Heart right ventricle (tissue), 16 donors: ENCODE measurements at regions not wholly inside any gene's neighbourhood (a gene's known extent, or its start where the extent isn't known, plus 50 kb on each side); places are given as distances from the start of the nearest gene placed in this dataset.

Experiments
- ATAC-seq, 8 donors: fragments of 200-7000 bp; cut with Tn5 transposase; one replicate each; pipeline ENCODE4 v1.9.1; 2020; ENCODE audit warnings: mild to moderate bottlenecking in 8 of 8, moderate library complexity in 8 of 8, moderate number of reproducible peaks in 1 of 8
- DNase-seq, 2 donors: peaks; one replicate each; pipeline ENCODE4 v3.0.0-alpha.2; 2020
- H3K27ac ChIP-seq, 10 donors: fragments of 200-600 bp; sonication (generic) in 2 of 10; one replicate each; pipeline versions ENCODE4 v1.5.0 to v1.8.0; 2020 to 2022; ENCODE audit warnings: mild to moderate bottlenecking in 3 of 10
- H3K27me3 ChIP-seq, 7 donors: fragments of 200-600 bp; one replicate each; pipeline ENCODE4 v1.8.0; 2021 to 2022; ENCODE audit warnings: mild to moderate bottlenecking in 2 of 7
- H3K36me3 ChIP-seq, 9 donors: fragments of 200-600 bp; sonication (generic) in 1 of 9; one replicate each; pipeline versions ENCODE4 v1.5.0 to v1.8.0; 2020 to 2022; ENCODE audit warnings: mild to moderate bottlenecking in 2 of 9
- H3K4me1 ChIP-seq, 9 donors: fragments of 200-600 bp; sonication (generic) in 1 of 9; one replicate each; pipeline versions ENCODE4 v1.5.0 to v1.8.0; 2020 to 2022; ENCODE audit warnings: mild to moderate bottlenecking in 4 of 9
- H3K4me3 ChIP-seq, 10 donors: fragments of 200-600 bp; sonication (generic) in 2 of 10; one replicate each; pipeline versions ENCODE4 v1.5.0 to v1.8.0; 2020 to 2022; ENCODE audit warnings: mild to moderate bottlenecking in 7 of 10, moderate library complexity in 2 of 10
- H3K9me3 ChIP-seq, 11 donors: fragments of 200-600 bp in 10 of 11; sonication (generic) in 2 of 11; one replicate each; pipeline versions ENCODE4 v1.5.0 to v1.8.0; 2013 to 2022; ENCODE audit warnings: mild to moderate bottlenecking in 2 of 11, control low read depth in 1 of 11, moderate library complexity in 1 of 11
- WGBS, 2 donors: extraction: QIAGEN DNeasy Blood & Tissue Kit; methylation state at CpG; one replicate each; pipeline ENCODE4 v1.1.7; 2013; ENCODE audit warnings: inconsistent platforms in 1 of 2; 5-methylcytosine and 5-hydroxymethylcytosine counted together
- intact Hi-C, 10 donors: fragments of 100-400 bp; cut with DNase I; formaldehyde crosslinking; loops; one replicate each; pipeline versions ENCODE4 v1.11.1 to v1.14.2; 2022
- TF ChIP-seq, protein P1 (sequence below), 9 donors: fragments of 200-600 bp; sonication (generic) in 2 of 9; IDR thresholded peaks; one replicate each; pipeline versions ENCODE4 v1.5.0 to v1.8.0; 2021 to 2022; ENCODE audit warnings: antibody characterized with exemption in 9 of 9, mild to moderate bottlenecking in 5 of 9, moderate library complexity in 1 of 9
- donor health status: Arrhythmogenic right ventricular cardiomyopathy.
- donor health status: ischemic (EF 13 %, LVEDD 7.1; RV severe dilation, severe dysfunction).
- donor health status: healthy with polysubstance abuse.
- donor health status: DM: no; HTN: yes; CAD: no.
- donor health status: DM: no; HTN: no; CAD: no.
- donor health status: ischemic (EF 25% LVEDD 6.9; RV normal size, moderate dysfunction).
- donor health status: ischemic (EF 25% LVEDD 5.7; RV mildly dilated, moderate dysfunction).
- donor health status: healthy.
- donor health status: DM: yes; HTN: yes; CAD: no.
- donor health status: Ischemic cardiomyopathy.
- donor health status: ischemic (EF 35%, LVEDD 5.7; RV mildly dilated, moderate dysfunction).
- donor health status: nonischemic (EF 11% LVEDD 7.7; RV severe dilation, severe dysfunction).
- donor health status: DM: yes; HTN: yes; CAD: no.
- donor health status: PGD.
- donor health status: ischemic (EF 29% LVEDD 5.4; RV normal size, mild dysfunction).
- donor health status: nonischemic (EF 23%, LVEDD 6.1; RV moderate dilation, normal function).

DNA sequence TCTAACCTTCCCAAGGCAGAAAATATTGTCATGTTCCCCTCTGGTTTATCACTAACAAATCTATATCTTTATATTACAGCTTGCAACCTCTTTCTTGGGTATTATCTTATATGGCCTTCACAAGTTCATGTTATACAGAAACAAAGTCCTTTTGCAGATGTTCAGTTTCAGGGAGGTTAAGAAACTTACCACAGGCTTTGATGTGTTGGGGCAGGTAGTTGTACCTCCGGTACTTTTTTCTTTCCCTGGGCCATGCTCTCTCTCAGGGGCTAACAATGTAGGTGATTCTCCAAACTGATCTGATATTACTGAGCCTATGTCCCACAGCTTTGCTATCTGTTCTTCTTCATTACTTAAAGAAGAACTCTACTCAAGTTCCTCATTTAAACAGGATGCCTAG lies 548.9 kb upstream of the SYT4 start:
- no peak for ATAC-seq
- H3K27ac ChIP-seq, result no peak overlapping the region
- H3K27me3 ChIP-seq, result no peaks in the 10 kb centered on the region
- H3K4me1 ChIP-seq, result no peaks in the 10 kb centered on the region
- TF ChIP-seq, protein P1, sequence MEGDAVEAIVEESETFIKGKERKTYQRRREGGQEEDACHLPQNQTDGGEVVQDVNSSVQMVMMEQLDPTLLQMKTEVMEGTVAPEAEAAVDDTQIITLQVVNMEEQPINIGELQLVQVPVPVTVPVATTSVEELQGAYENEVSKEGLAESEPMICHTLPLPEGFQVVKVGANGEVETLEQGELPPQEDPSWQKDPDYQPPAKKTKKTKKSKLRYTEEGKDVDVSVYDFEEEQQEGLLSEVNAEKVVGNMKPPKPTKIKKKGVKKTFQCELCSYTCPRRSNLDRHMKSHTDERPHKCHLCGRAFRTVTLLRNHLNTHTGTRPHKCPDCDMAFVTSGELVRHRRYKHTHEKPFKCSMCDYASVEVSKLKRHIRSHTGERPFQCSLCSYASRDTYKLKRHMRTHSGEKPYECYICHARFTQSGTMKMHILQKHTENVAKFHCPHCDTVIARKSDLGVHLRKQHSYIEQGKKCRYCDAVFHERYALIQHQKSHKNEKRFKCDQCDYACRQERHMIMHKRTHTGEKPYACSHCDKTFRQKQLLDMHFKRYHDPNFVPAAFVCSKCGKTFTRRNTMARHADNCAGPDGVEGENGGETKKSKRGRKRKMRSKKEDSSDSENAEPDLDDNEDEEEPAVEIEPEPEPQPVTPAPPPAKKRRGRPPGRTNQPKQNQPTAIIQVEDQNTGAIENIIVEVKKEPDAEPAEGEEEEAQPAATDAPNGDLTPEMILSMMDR (IDR thresholded peaks at IDR 0.05), result no peak
- intact Hi-C loops, result loop anchor here in 1 of 10 donors (10.0 kb wide), 1 partner anchor 61 kb away; no protein-coding TSS in a partner anchor
- WGBS, 2 donors, result 86 to 94% methylated on average over 1 of the region's 1 CpG
- DNase-seq, result no peak
- no peaks in the 10 kb centered on the region for H3K36me3 ChIP-seq
- no peaks in the 10 kb centered on the region for H3K9me3 ChIP-seq
- H3K4me3 ChIP-seq, result no peak overlapping the region

DNA sequence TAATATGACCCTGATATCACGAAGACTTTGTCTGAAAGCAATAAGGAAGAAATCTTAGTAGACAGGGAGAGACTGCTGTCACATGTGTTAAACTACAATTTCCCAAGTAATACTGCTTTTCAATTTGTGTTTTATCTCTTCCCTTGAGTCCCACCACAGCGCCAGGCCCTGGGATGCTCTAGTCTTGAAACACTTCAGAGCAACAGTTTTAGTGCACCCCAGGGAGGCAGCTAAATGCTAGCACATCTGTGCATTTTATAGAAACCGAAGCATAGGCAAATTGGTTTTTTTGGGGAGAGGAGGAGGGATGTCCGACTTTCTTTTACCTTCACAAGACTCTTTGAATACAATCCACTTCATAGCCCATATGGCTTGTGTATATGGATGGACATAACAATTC lies 550.0 kb upstream of the SYT4 start:
- no peak for ATAC-seq
- DNase-seq, result no peak
- 48 to 66% methylated on average over 4 of the region's 4 CpGs for WGBS, 2 donors
- H3K36me3 ChIP-seq, result no peaks in the 10 kb centered on the region
- H3K27ac ChIP-seq, result no peak overlapping the region
- no peaks in the 10 kb centered on the region for H3K9me3 ChIP-seq
- no peak overlapping the region for H3K4me3 ChIP-seq
- no peaks in the 10 kb centered on the region for H3K4me1 ChIP-seq
- intact Hi-C loops, result loop anchor here in 1 of 10 donors (10.0 kb wide), 1 partner anchor 63 kb away; no protein-coding TSS in a partner anchor
- no peaks in the 10 kb centered on the region for H3K27me3 ChIP-seq
- TF ChIP-seq, protein P1 (IDR thresholded peaks at IDR 0.05), result no peak

DNA sequence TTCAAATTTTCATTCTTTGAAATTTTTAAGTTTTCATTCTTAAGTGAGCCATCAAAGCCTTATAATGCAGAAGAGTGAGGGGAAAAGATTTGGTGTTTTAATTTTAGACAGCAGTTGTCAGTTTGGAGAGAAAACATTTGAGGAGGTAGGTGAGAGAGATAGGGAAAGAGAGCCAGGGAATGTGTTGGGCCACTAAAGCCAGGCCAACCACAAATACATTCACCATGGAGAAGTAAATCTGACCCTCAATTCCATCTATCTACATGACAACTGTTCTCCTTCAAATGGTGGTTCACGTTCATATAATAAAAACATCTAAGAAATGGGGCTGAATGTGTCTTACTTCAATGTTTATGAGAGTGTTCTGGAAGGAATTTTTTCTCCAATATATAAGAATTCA lies 553.0 kb upstream of the SYT4 start:
- WGBS, 2 donors, result 42 to 69% methylated on average over 1 of the region's 1 CpG
- Histone ChIP-seq H3K4me3 (no peak overlapping the region), H3K4me1 (no peaks in the 10 kb centered on the region), H3K9me3 (no peaks in the 10 kb centered on the region), H3K27ac (peak overlapping the region in 1 of 10 donors; percentile 55), H3K36me3 (no peaks in the 10 kb centered on the region), H3K27me3 (no peaks in the 10 kb centered on the region)
- DNase-seq (no peak), ATAC-seq (peak in 1 of 8 donors; percentile 73)
- TF ChIP-seq, protein P1 (IDR thresholded peaks at IDR 0.05), result no peak
- intact Hi-C loops, result loop anchor here in 1 of 10 donors (10.0 kb wide), 1 partner anchor 56 kb away; no protein-coding TSS in a partner anchor

DNA sequence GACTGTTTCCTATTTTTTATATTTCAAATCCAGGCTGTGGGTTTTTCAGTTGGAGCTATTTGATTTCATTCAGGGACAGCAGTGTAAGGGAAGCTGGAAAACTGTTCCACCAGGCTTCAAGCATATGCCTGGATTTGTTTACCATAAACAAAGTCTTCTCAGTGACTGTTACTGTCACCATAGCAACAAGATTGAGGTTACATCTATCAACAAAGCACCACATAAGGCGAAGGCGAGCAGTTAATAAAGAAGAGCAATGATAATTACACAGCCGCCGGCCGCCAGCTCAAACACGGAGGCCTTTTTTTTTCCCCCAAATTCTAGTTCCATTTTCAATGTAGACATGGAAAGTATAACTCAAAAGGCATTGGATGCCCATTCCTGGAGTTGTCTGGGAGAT lies 553.7 kb upstream of the SYT4 start:
- no peaks in the 10 kb centered on the region for H3K4me1 ChIP-seq
- no peaks in the 10 kb centered on the region for H3K27me3 ChIP-seq
- peak overlapping the region in 1 of 10 donors; percentile 55 for H3K27ac ChIP-seq
- intact Hi-C loops, result loop anchor here in 1 of 10 donors (10.0 kb wide), 1 partner anchor 56 kb away; no protein-coding TSS in a partner anchor
- TF ChIP-seq, protein P1 (IDR thresholded peaks at IDR 0.05), result no peak
- 50 to 66% methylated on average over 6 of the region's 6 CpGs for WGBS, 2 donors
- no peaks in the 10 kb centered on the region for H3K9me3 ChIP-seq
- no peak overlapping the region for H3K4me3 ChIP-seq
- ATAC-seq (peak in 5 of 8 donors; percentile 58 to 97 (median 67)), DNase-seq (no peak)
- H3K36me3 ChIP-seq, result no peaks in the 10 kb centered on the region
